ENCODE measurements at regions not wholly inside any gene's neighbourhood (a gene's known extent, or its start where the extent isn't known, plus 50 kb on each side); places are given as distances from the start of the nearest gene placed in this dataset.

DNA sequence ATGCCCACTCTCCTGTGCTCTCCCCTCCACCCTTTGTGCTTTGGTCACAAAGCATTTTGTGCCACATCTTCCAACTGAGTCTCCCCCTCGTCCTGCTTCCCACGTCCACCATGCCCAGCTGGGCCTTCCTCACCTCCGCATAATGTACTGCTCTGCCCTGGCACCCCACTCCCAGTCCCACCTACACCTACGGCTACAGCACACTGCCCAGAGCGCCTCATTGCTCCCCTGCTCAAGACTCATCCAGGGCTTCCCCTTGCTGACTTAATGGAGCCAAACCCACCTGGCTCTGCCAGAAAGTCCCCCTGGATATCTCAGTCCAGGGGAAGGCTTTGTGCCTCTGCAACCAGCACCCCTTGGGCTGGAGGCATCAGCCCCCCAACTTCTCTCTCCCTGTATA is 299.2 kb upstream of the ZMIZ1 start:
- DNase-seq (ENCODE audit: low read depth): no peak
- Histone ChIP-seq H3K36me3 (ENCODE audit: control insufficient read depth, insufficient read depth, low read length) (no peaks in the 10 kb centered on the region), H3K27me3 (ENCODE audit: control insufficient read depth, insufficient read depth, low read length) (no peaks in the 10 kb centered on the region), H3K4me3 (ENCODE audit: low read depth, low read length) (no peak overlapping the region)
- TF ChIP-seq, protein P1, sequence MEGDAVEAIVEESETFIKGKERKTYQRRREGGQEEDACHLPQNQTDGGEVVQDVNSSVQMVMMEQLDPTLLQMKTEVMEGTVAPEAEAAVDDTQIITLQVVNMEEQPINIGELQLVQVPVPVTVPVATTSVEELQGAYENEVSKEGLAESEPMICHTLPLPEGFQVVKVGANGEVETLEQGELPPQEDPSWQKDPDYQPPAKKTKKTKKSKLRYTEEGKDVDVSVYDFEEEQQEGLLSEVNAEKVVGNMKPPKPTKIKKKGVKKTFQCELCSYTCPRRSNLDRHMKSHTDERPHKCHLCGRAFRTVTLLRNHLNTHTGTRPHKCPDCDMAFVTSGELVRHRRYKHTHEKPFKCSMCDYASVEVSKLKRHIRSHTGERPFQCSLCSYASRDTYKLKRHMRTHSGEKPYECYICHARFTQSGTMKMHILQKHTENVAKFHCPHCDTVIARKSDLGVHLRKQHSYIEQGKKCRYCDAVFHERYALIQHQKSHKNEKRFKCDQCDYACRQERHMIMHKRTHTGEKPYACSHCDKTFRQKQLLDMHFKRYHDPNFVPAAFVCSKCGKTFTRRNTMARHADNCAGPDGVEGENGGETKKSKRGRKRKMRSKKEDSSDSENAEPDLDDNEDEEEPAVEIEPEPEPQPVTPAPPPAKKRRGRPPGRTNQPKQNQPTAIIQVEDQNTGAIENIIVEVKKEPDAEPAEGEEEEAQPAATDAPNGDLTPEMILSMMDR (IDR thresholded peaks at IDR 0.05; ENCODE audit: insufficient read depth, low read length, poor library complexity, severe bottlenecking): no peak

DNA sequence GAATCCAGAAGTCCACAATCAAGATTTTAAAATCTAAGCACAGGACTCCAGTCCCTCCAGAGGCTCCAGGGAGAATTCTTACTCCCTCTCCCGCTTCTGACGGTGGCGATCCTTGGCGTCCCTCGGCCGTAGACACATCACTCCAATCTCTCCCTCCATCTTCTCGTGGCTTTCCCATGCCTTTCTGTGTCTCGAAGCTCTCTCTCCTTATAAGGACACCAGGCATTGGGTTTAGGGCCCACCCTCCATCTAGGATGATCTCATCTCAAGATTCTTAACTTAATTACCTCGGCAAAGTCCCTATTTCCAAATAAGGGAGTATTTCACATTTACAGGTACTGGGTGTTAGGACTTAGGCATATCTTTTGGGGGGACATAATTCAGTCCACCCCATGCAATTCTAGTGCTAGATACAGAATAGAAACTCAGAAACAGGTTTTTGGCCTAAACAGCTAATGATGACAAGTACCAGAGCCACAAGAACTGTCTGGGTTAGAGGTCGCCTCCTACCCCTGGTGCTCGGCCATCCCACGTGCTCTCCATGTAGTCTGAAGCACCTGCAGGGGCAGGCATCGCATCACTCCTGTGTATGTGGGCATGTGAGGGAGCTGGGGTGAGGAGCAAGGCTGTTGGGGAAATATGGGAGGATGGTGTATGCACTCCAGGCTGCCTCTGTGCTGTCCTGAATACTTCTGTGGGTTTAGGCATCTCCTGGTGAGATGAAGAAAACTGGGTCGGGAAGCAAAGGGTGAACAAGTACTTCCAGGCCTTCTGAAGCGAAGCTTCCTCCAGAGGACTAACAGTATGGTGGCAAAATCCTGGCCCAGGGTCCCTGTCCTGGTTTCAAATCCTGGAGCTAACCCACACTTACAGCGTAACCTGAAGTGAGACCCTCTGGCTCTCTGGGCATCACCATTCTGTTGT is 298.3 kb upstream of the ZMIZ1 start:
- TF ChIP-seq, protein P1 (IDR thresholded peaks at IDR 0.05; ENCODE audit: insufficient read depth, low read length, poor library complexity, severe bottlenecking): no peak
- Histone ChIP-seq H3K27me3 (ENCODE audit: control insufficient read depth, insufficient read depth, low read length) (no peaks in the 10 kb centered on the region), H3K36me3 (ENCODE audit: control insufficient read depth, insufficient read depth, low read length) (no peaks in the 10 kb centered on the region), H3K4me3 (ENCODE audit: low read depth, low read length) (no peak overlapping the region)
- no peak for DNase-seq (ENCODE audit: low read depth)

DNA sequence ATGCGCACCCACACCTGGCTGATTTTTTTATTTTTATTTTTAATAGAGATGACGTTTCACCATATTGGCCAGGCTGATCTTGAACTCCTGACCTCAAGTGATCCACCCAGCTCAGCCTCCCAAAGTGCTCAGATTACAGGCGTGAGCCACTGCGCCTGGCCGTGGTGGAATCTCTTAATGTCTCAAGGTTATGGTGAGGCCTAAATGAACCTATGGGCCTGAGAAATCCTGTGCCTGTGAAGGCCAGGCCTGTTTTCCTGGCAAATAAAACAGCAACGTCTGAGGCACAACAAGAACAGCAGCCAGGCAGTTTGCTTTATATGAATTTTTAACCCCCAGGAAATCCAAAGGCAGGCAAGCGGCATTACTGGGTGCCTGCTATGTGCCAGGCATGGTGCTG is 297.5 kb upstream of the ZMIZ1 start:
- H3K27me3 ChIP-seq (ENCODE audit: control insufficient read depth, insufficient read depth, low read length): no peaks in the 10 kb centered on the region
- TF ChIP-seq, protein P1 (IDR thresholded peaks at IDR 0.05; ENCODE audit: insufficient read depth, low read length, poor library complexity, severe bottlenecking): no peak
- no peak overlapping the region for H3K4me3 ChIP-seq (ENCODE audit: low read depth, low read length)
- no peak for DNase-seq (ENCODE audit: low read depth)
- no peaks in the 10 kb centered on the region for H3K36me3 ChIP-seq (ENCODE audit: control insufficient read depth, insufficient read depth, low read length)

DNA sequence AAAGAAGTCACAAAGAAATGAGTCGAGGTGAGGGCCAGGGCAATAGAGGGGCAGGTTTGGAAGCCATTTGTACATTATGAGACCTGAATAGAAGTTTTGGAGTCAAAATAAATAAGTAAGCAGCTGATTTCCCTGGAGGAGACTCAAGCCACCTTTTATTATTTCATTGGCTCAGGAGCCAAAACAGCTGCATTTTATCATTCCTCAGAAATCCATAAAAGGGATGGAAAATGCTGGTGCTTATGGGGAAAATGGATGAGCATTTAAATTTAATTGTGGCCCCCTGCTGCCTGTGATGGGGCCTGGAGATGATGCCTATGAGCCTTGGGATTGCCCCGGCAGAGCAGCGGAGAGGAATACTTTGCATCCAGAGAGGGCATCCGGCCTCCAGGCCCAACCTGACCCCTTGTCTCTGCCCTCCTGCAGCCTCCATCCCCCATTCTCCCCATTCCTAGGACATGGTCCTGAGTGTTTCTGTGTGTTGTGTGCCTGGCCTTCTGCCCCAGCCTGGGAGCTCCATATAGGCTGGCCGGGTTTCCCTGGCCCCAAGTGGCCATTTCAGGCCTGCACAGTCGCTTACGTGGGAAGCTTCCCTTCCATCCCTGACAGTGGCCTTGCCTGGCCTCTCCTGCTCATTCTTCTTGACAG is 296.8 kb upstream of the ZMIZ1 start:
- TF ChIP-seq, protein P1 (IDR thresholded peaks at IDR 0.05; ENCODE audit: insufficient read depth, low read length, poor library complexity, severe bottlenecking): no peak
- no peak for DNase-seq (ENCODE audit: low read depth)
- H3K27me3 ChIP-seq (ENCODE audit: control insufficient read depth, insufficient read depth, low read length): no peaks in the 10 kb centered on the region
- no peaks in the 10 kb centered on the region for H3K36me3 ChIP-seq (ENCODE audit: control insufficient read depth, insufficient read depth, low read length)
- no peak overlapping the region for H3K4me3 ChIP-seq (ENCODE audit: low read depth, low read length)

DNA sequence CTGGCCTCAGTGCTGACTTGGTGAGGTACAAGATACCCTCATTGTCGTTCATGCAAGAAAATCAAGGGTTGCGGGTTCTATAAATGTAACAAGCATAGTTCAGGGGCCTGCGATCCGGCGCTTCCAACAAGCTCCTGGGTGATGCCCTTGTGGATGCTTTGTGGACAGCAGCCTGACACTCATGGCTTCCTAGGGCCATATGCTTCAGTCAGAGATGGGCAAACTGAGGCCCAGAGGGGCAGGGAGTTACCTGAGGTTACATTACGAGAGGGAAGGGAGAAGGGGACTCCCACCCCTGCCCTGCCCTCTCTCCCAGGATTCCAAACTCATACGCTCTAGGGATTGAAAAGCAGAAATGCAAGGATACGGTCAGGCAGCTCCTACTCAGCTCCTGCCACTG is 296.3 kb upstream of the ZMIZ1 start:
- no peak for DNase-seq (ENCODE audit: low read depth)
- Histone ChIP-seq H3K4me3 (ENCODE audit: low read depth, low read length) (no peak overlapping the region), H3K36me3 (ENCODE audit: control insufficient read depth, insufficient read depth, low read length) (no peaks in the 10 kb centered on the region), H3K27me3 (ENCODE audit: control insufficient read depth, insufficient read depth, low read length) (no peaks in the 10 kb centered on the region)
- TF ChIP-seq, protein P1 (IDR thresholded peaks at IDR 0.05; ENCODE audit: insufficient read depth, low read length, poor library complexity, severe bottlenecking): no peak
